ENCODE measurements at regions not wholly inside any gene's neighbourhood (a gene's known extent, or its start where the extent isn't known, plus 50 kb on each side); places are given as distances from the start of the nearest gene placed in this dataset.

- H3K4me1 ChIP-seq (ENCODE audit: insufficient read depth, low read length): no peaks in the 10 kb centered on the region
- H3K4me2 ChIP-seq (ENCODE audit: insufficient read depth, low read length): no peak overlapping the region
- ATAC-seq (ENCODE audit: insufficient read depth, low read depth) (no peak), DNase-seq (no peak)
- H3K9me3 ChIP-seq (ENCODE audit: insufficient read depth, low read length, severe bottlenecking): no peaks in the 10 kb centered on the region
- no peak overlapping the region for H2AFZ ChIP-seq (ENCODE audit: low read depth, low read length)
- H3K27ac ChIP-seq (ENCODE audit: low read length): no peak overlapping the region
- H3K79me2 ChIP-seq (ENCODE audit: insufficient read depth, low read length): no peaks in the 10 kb centered on the region
- H3K9ac ChIP-seq (ENCODE audit: low read depth, low read length): no peak overlapping the region
- H3K36me3 ChIP-seq (ENCODE audit: insufficient read depth, low read length): no peaks in the 10 kb centered on the region
- H4K20me1 ChIP-seq (ENCODE audit: insufficient read depth, low read length): no peaks in the 10 kb centered on the region
- H3K27me3 ChIP-seq (ENCODE audit: insufficient read depth, low read length, poor library complexity): no peaks in the 10 kb centered on the region
- no peak overlapping the region for H3K4me3 ChIP-seq (ENCODE audit: low read depth in 1 of 2, low read length in 2 of 2)
- no peak for TF ChIP-seq CTCF (IDR thresholded peaks at IDR 0.05; ENCODE audit: borderline replicate concordance, extremely low read depth, low read length, poor library complexity, severe bottlenecking)
- no peak for TF ChIP-seq EZH2 (IDR thresholded peaks at IDR 0.05; ENCODE audit: borderline replicate concordance, low read depth, low read length, severe bottlenecking)
These were observed 362.6 kb upstream of the TCF4 start for GRCh38 chr18:55950379-55951166.

GRCh38 chr18:55934821-55935220, 346.8 kb upstream of the TCF4 start:
- H3K9me3 ChIP-seq (ENCODE audit: insufficient read depth, low read length, severe bottlenecking): peaks cover 6% of the 10 kb centered on the region
- no peak overlapping the region for H3K27ac ChIP-seq (ENCODE audit: low read length)
- H4K20me1 ChIP-seq (ENCODE audit: insufficient read depth, low read length): no peaks in the 10 kb centered on the region
- H3K4me1 ChIP-seq (ENCODE audit: insufficient read depth, low read length): no peaks in the 10 kb centered on the region
- no peaks in the 10 kb centered on the region for H3K36me3 ChIP-seq (ENCODE audit: insufficient read depth, low read length)
- H3K79me2 ChIP-seq (ENCODE audit: insufficient read depth, low read length): no peaks in the 10 kb centered on the region
- H3K9ac ChIP-seq (ENCODE audit: low read depth, low read length): no peak overlapping the region
- H2AFZ ChIP-seq (ENCODE audit: low read depth, low read length): no peak overlapping the region
- no peak overlapping the region for H3K4me3 ChIP-seq (ENCODE audit: low read depth in 1 of 2, low read length in 2 of 2)
- H3K27me3 ChIP-seq (ENCODE audit: insufficient read depth, low read length, poor library complexity): no peaks in the 10 kb centered on the region
- DNase-seq (no peak), ATAC-seq (ENCODE audit: insufficient read depth, low read depth) (no peak)
- no peak overlapping the region for H3K4me2 ChIP-seq (ENCODE audit: insufficient read depth, low read length)
- TF ChIP-seq EZH2 (IDR thresholded peaks at IDR 0.05; ENCODE audit: borderline replicate concordance, low read depth, low read length, severe bottlenecking): no peak
- TF ChIP-seq CTCF (IDR thresholded peaks at IDR 0.05; ENCODE audit: borderline replicate concordance, extremely low read depth, low read length, poor library complexity, severe bottlenecking): no peak

GRCh38 chr18:55932675-55933074, 344.7 kb upstream of the TCF4 start:
- Histone ChIP-seq H3K36me3 (ENCODE audit: insufficient read depth, low read length) (no peaks in the 10 kb centered on the region), H3K27ac (ENCODE audit: low read length) (no peak overlapping the region), H3K27me3 (ENCODE audit: insufficient read depth, low read length, poor library complexity) (no peaks in the 10 kb centered on the region), H2AFZ (ENCODE audit: low read depth, low read length) (no peak overlapping the region), H3K9me3 (ENCODE audit: insufficient read depth, low read length, severe bottlenecking) (peaks cover 6% of the 10 kb centered on the region), H3K4me2 (ENCODE audit: insufficient read depth, low read length) (no peak overlapping the region), H3K79me2 (ENCODE audit: insufficient read depth, low read length) (no peaks in the 10 kb centered on the region), H4K20me1 (ENCODE audit: insufficient read depth, low read length) (no peaks in the 10 kb centered on the region), H3K4me1 (ENCODE audit: insufficient read depth, low read length) (no peaks in the 10 kb centered on the region), H3K9ac (ENCODE audit: low read depth, low read length) (no peak overlapping the region), H3K4me3 (ENCODE audit: low read depth in 1 of 2, low read length in 2 of 2) (no peak overlapping the region)
- no peak for TF ChIP-seq EZH2 (IDR thresholded peaks at IDR 0.05; ENCODE audit: borderline replicate concordance, low read depth, low read length, severe bottlenecking)
- TF ChIP-seq CTCF (IDR thresholded peaks at IDR 0.05; ENCODE audit: borderline replicate concordance, extremely low read depth, low read length, poor library complexity, severe bottlenecking): no peak
- DNase-seq (no peak), ATAC-seq (ENCODE audit: insufficient read depth, low read depth) (no peak)
